ENCODE measurements at regions not wholly inside any gene's neighbourhood (a gene's known extent, or its start where the extent isn't known, plus 50 kb on each side); places are given as distances from the start of the nearest gene placed in this dataset.
"Not testable (repeated sequence)": the region's sequence is repeated elsewhere in the genome, so short reads cannot be mapped to it uniquely, and the experiment has no call there.

GRCh38 chr3:152153115-152153514 lies 115.6 kb upstream of the MBNL1 start:
- peak overlapping the region in 1 of 7 donors; percentile 7 for H3K27ac Mint-ChIP-seq
- H3K27me3 Mint-ChIP-seq (ENCODE audit: low read depth in 3 of 3); intact Hi-C loops (cut with micrococcal nuclease): not testable (repeated sequence)

DNA sequence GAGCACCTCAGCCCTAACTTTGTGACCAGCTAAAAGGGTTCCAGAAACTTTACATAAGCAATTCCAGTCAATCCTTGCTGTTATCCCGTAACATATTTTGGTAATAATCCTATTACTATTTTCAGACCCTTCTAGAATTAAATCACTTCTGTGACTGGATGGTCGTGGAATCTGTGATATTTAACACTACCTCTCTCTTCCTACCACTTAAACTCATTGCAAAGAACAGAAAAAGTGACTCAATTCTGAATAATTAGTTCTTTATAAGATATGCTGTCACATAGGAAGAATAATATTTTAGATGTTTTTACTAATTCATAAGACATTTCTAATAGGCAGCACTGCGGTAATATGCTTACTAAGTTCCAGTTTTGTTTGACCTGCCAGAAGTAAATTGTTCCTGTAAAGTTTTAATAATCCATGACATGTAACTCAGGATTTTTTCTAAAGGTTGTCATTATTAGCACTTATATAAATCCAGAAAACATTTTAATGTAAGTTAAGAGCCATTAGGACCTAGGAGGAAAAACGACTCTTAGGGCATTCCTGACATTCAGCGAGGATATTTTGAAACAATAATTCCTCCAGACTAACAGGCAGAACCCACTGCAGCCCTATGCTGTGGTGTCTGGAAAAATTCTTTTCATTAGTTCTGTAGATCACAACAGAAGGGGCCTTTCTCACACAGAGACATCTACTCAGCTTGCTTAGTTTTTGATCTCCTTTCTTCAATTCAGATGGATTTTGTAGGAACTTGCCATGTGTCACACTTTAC lies 113.3 kb upstream of the MBNL1 start:
- H2AFZ ChIP-seq (ENCODE audit: insufficient read depth, low read depth, low read length, poor library complexity, severe bottlenecking), result no peak overlapping the region
- H3K27ac Mint-ChIP-seq, result no peak overlapping the region
- 100% methylated on average over 1 of the region's 5 CpGs for WGBS (ENCODE audit: insufficient coverage)

More at GRCh38 chr3:152153115-152153514, 115.6 kb upstream of the MBNL1 start:
- not testable (repeated sequence) for H3K9me3 ChIP-seq (replicated peaks in 1 of 2; ENCODE audit: control insufficient read depth in 1 of 2, insufficient read depth in 1 of 2, low read length in 2 of 2); H3K4me1 ChIP-seq (ENCODE audit: control insufficient read depth in 1 of 2, insufficient read depth in 2 of 2, low read length in 2 of 2); H3K4me3 ChIP-seq (replicated peaks in 1 of 3; ENCODE audit: low read depth in 2 of 3, low read length in 3 of 3); H3K4me3 Mint-ChIP-seq; H3K27ac ChIP-seq (ENCODE audit: low read depth in 1 of 2, low read length in 2 of 2); H3K4me1 Mint-ChIP-seq; H3K27me3 ChIP-seq (ENCODE audit: control insufficient read depth in 2 of 2, insufficient read depth in 2 of 2, low read length in 2 of 2); H3K79me2 ChIP-seq (ENCODE audit: insufficient read depth, low read length); H4K20me1 ChIP-seq (ENCODE audit: insufficient read depth, low read length); H3K4me2 ChIP-seq (replicated peaks; ENCODE audit: extremely low read depth, low read length, poor library complexity, severe bottlenecking); H2AFZ ChIP-seq (ENCODE audit: insufficient read depth, low read depth, low read length, poor library complexity, severe bottlenecking); H3K9ac ChIP-seq (ENCODE audit: insufficient read depth, low read length, poor library complexity, severe bottlenecking); DNase-seq; H3K36me3 ChIP-seq (replicated peaks in 1 of 2; ENCODE audit: control insufficient read depth in 1 of 2, insufficient read depth in 2 of 2, low read length in 2 of 2); H3K36me3 Mint-ChIP-seq
- H3K9me3 Mint-ChIP-seq, result peaks cover 2 to 17% (median 7%) of the 10 kb centered on the region in 7 donors
- WGBS (ENCODE audit: insufficient coverage), result 93% methylated on average over 3 of the region's 5 CpGs

More for the DNA sequence above, 113.3 kb upstream of the MBNL1 start:
- Histone ChIP-seq H3K9me3 (replicated peaks in 1 of 2; ENCODE audit: control insufficient read depth in 1 of 2, insufficient read depth in 1 of 2, low read length in 2 of 2) (peaks cover 0 to 10% of the 10 kb centered on the region in 2 donors), H3K79me2 (ENCODE audit: insufficient read depth, low read length) (no peaks in the 10 kb centered on the region), H3K4me2 (replicated peaks; ENCODE audit: extremely low read depth, low read length, poor library complexity, severe bottlenecking) (no peak overlapping the region), H4K20me1 (ENCODE audit: insufficient read depth, low read length) (no peaks in the 10 kb centered on the region), H3K27ac (ENCODE audit: low read depth in 1 of 2, low read length in 2 of 2) (no peak overlapping the region), H3K36me3 (replicated peaks in 1 of 2; ENCODE audit: control insufficient read depth in 1 of 2, insufficient read depth in 2 of 2, low read length in 2 of 2) (no peaks in the 10 kb centered on the region), H3K27me3 (ENCODE audit: control insufficient read depth in 2 of 2, insufficient read depth in 2 of 2, low read length in 2 of 2) (no peaks in the 10 kb centered on the region), H3K4me3 (replicated peaks in 1 of 3; ENCODE audit: low read depth in 2 of 3, low read length in 3 of 3) (no peak overlapping the region), H3K9ac (ENCODE audit: insufficient read depth, low read length, poor library complexity, severe bottlenecking) (no peak overlapping the region), H3K4me1 (ENCODE audit: control insufficient read depth in 1 of 2, insufficient read depth in 2 of 2, low read length in 2 of 2) (no peaks in the 10 kb centered on the region)
- Mint-ChIP-seq H3K9me3 (peaks cover 2 to 17% (median 7%) of the 10 kb centered on the region in 7 donors), H3K4me3 (no peak overlapping the region), H3K4me1 (no peaks in the 10 kb centered on the region), H3K27me3 (ENCODE audit: low read depth in 3 of 3) (peaks cover 0 to 4% (median 2%) of the 10 kb centered on the region in 3 donors), H3K36me3 (no peaks in the 10 kb centered on the region)
- intact Hi-C loops (cut with micrococcal nuclease), result no loop called here
- no peak for DNase-seq
- TF ChIP-seq CTCF (IDR thresholded peaks at IDR 0.05), result no peak

Data from CD14-positive monocyte (primary cell).